HEK293 (cell line): ENCODE measurements at regions not wholly inside any gene's neighbourhood (a gene's known extent, or its start where the extent isn't known, plus 50 kb on each side); places are given as distances from the start of the nearest gene placed in this dataset.

Experiments
- CTCF ChIA-PET: fragments of 350-600 bp; formaldehyde crosslinking; extraction: SDS; loops from one replicate; lab custom pipeline; 2021; ENCODE audit warnings: antibody characterized with exemption; lab: Yijun Ruan, JAX
- POLR2A ChIA-PET: fragments of 300-600 bp; formaldehyde crosslinking; extraction: SDS; loops from one replicate; lab custom pipeline; 2020; ENCODE audit warnings: antibody characterized with exemption, inconsistent platforms; lab: Yijun Ruan, JAX
- H3K27ac ChIP-seq: fragments of 200-500 bp; sonication (Bioruptor generic); 2 replicates; pipeline ENCODE4 v1.5.1; 2014; ENCODE audit warnings: low read depth, low read length, control low read depth, inconsistent platforms; ENCODE audit errors: extremely low read depth
- H3K36me3 ChIP-seq, 2 experiments: fragments of 200-500 bp in 1 of 2; sonication (Bioruptor generic) in 1 of 2; 1 replicate in 1 of 2; 2 replicates in 1 of 2; pipeline ENCODE4 v1.5.1; 2014 to 2017; ENCODE audit warnings: inconsistent platforms in 2 of 2, low read length in 2 of 2; ENCODE audit not compliant: control insufficient read depth in 2 of 2, insufficient read depth in 1 of 2
- H3K4me1 ChIP-seq: fragments of 200-500 bp; sonication (Bioruptor generic); 2 replicates; pipeline ENCODE4 v1.5.1; 2014; ENCODE audit warnings: mild to moderate bottlenecking, low read length, inconsistent platforms; ENCODE audit not compliant: control insufficient read depth, insufficient read depth
- H3K4me3 ChIP-seq: 2 replicates; pipeline ENCODE4 v1.5.1; 2011; ENCODE audit warnings: low read depth, mild to moderate bottlenecking, control low read depth, low read length, moderate library complexity
- H3K9me3 ChIP-seq: fragments of 200-500 bp; sonication (Bioruptor generic); 2 replicates; pipeline ENCODE4 v1.5.1; 2014; ENCODE audit warnings: low read depth, low read length, inconsistent platforms; ENCODE audit not compliant: control insufficient read depth, insufficient read depth
- EGR2 ChIP-seq: fragments of 450-650 bp; formaldehyde crosslinking; IDR thresholded peaks from 2 replicates; pipeline ENCODE4 v1.5.1; 2016; ENCODE audit warnings: low read depth, missing biosample characterization, missing genetic modification characterization
- IKZF3 ChIP-seq: fragments of 450-650 bp; IDR thresholded peaks from 2 replicates; pipeline ENCODE4 v1.5.0; 2018; ENCODE audit warnings: missing biosample characterization, mild to moderate bottlenecking, missing genetic modification characterization, moderate library complexity
- KLF7 ChIP-seq: fragments of 450-650 bp; formaldehyde crosslinking; IDR thresholded peaks from 2 replicates; pipeline ENCODE4 v1.5.1; 2016; ENCODE audit warnings: missing biosample characterization, missing genetic modification characterization, borderline replicate concordance
- KLF9 ChIP-seq: fragments of 450-650 bp; formaldehyde crosslinking; IDR thresholded peaks from 2 replicates; pipeline ENCODE4 v1.5.1; 2016; ENCODE audit warnings: missing biosample characterization, missing genetic modification characterization, low read depth
- REPIN1 ChIP-seq: fragments of 450-650 bp; formaldehyde crosslinking; IDR thresholded peaks from 2 replicates; pipeline ENCODE4 v1.5.1; 2017; ENCODE audit warnings: missing biosample characterization, missing genetic modification characterization, low read depth
- SCRT1 ChIP-seq: fragments of 450-650 bp; formaldehyde crosslinking; IDR thresholded peaks from 2 replicates; pipeline ENCODE4 v1.5.1; 2016; ENCODE audit warnings: missing biosample characterization, missing genetic modification characterization, borderline replicate concordance
- ZBTB20 ChIP-seq: fragments of 450-650 bp; formaldehyde crosslinking; IDR thresholded peaks from 2 replicates; pipeline ENCODE4 v1.5.1; 2016; ENCODE audit warnings: missing biosample characterization, missing genetic modification characterization
- ZNF121 ChIP-seq: fragments of 450-650 bp; formaldehyde crosslinking; IDR thresholded peaks from 2 replicates; pipeline ENCODE4 v1.5.1; 2016; ENCODE audit warnings: missing biosample characterization, missing genetic modification characterization
- ZNF292 ChIP-seq: fragments of 450-650 bp; formaldehyde crosslinking; IDR thresholded peaks from 2 replicates; pipeline ENCODE4 v1.5.1; 2016; ENCODE audit warnings: low read depth, missing biosample characterization, missing genetic modification characterization, borderline replicate concordance
- ZNF324 ChIP-seq: fragments of 450-650 bp; formaldehyde crosslinking; IDR thresholded peaks from 2 replicates; pipeline ENCODE4 v1.5.1; 2016; ENCODE audit warnings: missing biosample characterization, missing genetic modification characterization
- ZNF521 ChIP-seq: fragments of 450-650 bp; formaldehyde crosslinking; IDR thresholded peaks from 2 replicates; pipeline ENCODE4 v1.5.1; 2017; ENCODE audit warnings: missing biosample characterization, mild to moderate bottlenecking, missing genetic modification characterization
- ZNF544 ChIP-seq: fragments of 450-650 bp; formaldehyde crosslinking; IDR thresholded peaks from 2 replicates; pipeline ENCODE4 v1.5.0; 2017; ENCODE audit warnings: missing biosample characterization, missing genetic modification characterization
- ZNF658 ChIP-seq: fragments of 450-650 bp; formaldehyde crosslinking; IDR thresholded peaks from 2 replicates; pipeline ENCODE4; 2016; ENCODE audit warnings: missing biosample characterization, missing genetic modification characterization
- ZNF670 ChIP-seq: fragments of 450-650 bp; formaldehyde crosslinking; IDR thresholded peaks from 2 replicates; pipeline ENCODE4 v1.5.1; 2016; ENCODE audit warnings: missing biosample characterization, missing genetic modification characterization, low read depth
- ZNF776 ChIP-seq: fragments of 450-650 bp; formaldehyde crosslinking; IDR thresholded peaks from 2 replicates; pipeline ENCODE4 v1.5.0; 2017; ENCODE audit warnings: missing biosample characterization, missing genetic modification characterization, borderline replicate concordance
- ZNF837 ChIP-seq: fragments of 450-650 bp; formaldehyde crosslinking; IDR thresholded peaks from 2 replicates; pipeline ENCODE4 v1.5.1; 2016; ENCODE audit warnings: missing biosample characterization, missing genetic modification characterization
- TF ChIP-seq, protein P1 (sequence below): fragments of 450-650 bp; formaldehyde crosslinking; IDR thresholded peaks from 2 replicates; pipeline ENCODE4 v1.5.1; 2016; ENCODE audit warnings: missing biosample characterization, missing genetic modification characterization
- TF ChIP-seq, protein P2 (sequence below): fragments of 450-650 bp; formaldehyde crosslinking; IDR thresholded peaks from 2 replicates; pipeline ENCODE4 v1.5.1; 2016; ENCODE audit warnings: missing biosample characterization, missing genetic modification characterization
- TF ChIP-seq, protein P3 (sequence below): fragments of 450-650 bp; formaldehyde crosslinking; IDR thresholded peaks from 2 replicates; pipeline ENCODE4 v1.5.1; 2017; ENCODE audit warnings: missing biosample characterization, missing genetic modification characterization
- TF ChIP-seq, protein P4 (sequence below): fragments of 450-650 bp; formaldehyde crosslinking; IDR thresholded peaks from 2 replicates; pipeline ENCODE4 v1.5.1; 2016; ENCODE audit warnings: missing biosample characterization, missing genetic modification characterization
- TF ChIP-seq, protein P5 (sequence below): fragments of 450-650 bp; formaldehyde crosslinking; IDR thresholded peaks from 2 replicates; pipeline ENCODE4 v1.5.1; 2016; ENCODE audit warnings: missing biosample characterization, missing genetic modification characterization
- TF ChIP-seq, protein P6 (sequence below): fragments of 450-650 bp; formaldehyde crosslinking; IDR thresholded peaks from 2 replicates; pipeline ENCODE4 v1.5.1; 2016; ENCODE audit warnings: missing biosample characterization, missing genetic modification characterization

DNA sequence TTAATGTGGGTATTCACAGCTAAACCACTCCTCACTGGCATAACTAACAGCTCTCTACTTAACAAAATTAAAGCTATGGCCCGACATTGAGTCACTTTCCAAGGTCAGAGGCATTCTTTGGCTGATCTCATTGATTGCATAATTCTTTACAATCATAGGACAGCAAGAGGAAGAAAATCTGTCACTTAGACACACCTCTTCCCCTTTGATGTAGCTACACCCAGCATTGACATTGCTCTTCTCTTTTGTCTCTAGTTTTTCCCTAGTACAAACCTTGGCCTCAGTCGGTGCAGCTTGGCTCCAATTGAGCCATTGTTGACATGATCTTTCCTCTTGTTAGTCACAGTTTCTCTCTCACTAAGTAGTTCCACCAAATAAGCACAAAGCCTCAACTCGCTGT, 313.3 kb upstream of the ACTRT1 start:
- H3K36me3 ChIP-seq, result no peaks in the 10 kb centered on the region
- no peak overlapping the region for H3K27ac ChIP-seq
- TF ChIP-seq KLF9 (tag by site-specific recombination) (no peak), ZNF837 (tag by site-specific recombination) (no peak), ZNF324 (no peak), ZBTB20 (tag by site-specific recombination) (no peak), ZNF544 (no peak), ZNF521 (tag by site-specific recombination) (no peak), ZNF292 (tag by site-specific recombination) (no peak), KLF7 (tag by site-specific recombination) (no peak), ZNF670 (tag by site-specific recombination) (no peak)
- TF ChIP-seq, all 188 proteins: peak for 0
- ChIA-PET CTCF (no interaction called here), POLR2A (no interaction called here)
- no peaks in the 10 kb centered on the region for H3K4me1 ChIP-seq
- H3K4me3 ChIP-seq, result no peak overlapping the region
- H3K9me3 ChIP-seq, result no peaks in the 10 kb centered on the region

DNA sequence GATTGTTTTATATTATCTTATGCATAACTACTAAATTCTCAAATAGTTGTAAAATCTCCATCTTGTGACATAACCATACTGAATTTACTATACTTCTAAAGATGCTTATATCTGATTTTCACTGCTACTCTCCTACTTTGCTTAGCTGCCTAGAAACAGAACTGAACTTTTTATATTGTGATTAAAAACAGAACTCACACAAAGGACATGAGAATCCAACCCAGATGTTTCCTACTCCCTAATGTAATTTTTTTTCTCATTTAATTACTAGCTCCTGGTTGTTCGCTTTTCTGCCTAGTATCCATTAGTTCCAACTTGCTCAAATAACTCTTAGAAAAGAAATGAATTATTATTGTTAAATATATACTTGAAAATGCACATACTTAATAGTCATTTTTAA, 283.5 kb upstream of the ACTRT1 start:
- no peaks in the 10 kb centered on the region for H3K4me1 ChIP-seq
- TF ChIP-seq ZNF776 (tag by site-specific recombination) (no peak), IKZF3 (tag by site-specific recombination) (no peak), EGR2 (no peak)
- TF ChIP-seq, protein P1, sequence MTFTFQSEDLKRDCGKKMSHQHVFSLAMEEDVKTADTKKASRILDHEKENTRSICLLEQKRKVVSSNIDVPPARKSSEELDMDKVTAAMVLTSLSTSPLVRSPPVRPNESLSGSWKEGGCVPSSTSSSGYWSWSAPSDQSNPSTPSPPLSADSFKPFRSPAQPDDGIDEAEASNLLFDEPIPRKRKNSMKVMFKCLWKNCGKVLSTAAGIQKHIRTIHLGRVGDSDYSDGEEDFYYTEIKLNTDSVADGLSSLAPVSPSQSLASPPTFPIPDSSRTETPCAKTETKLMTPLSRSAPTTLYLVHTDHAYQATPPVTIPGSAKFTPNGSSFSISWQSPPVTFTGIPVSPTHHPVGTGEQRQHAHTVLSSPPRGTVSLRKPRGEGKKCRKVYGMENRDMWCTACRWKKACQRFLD, result no peak
- TF ChIP-seq, protein P2, sequence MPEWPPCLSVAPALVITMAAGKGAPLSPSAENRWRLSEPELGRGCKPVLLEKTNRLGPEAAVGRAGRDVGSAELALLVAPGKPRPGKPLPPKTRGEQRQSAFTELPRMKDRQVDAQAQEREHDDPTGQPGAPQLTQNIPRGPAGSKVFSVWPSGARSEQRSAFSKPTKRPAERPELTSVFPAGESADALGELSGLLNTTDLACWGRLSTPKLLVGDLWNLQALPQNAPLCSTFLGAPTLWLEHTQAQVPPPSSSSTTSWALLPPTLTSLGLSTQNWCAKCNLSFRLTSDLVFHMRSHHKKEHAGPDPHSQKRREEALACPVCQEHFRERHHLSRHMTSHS (tag by site-specific recombination), result no peak
- TF ChIP-seq, all 188 proteins: peak for 0
- Histone ChIP-seq H3K36me3 (no peaks in the 10 kb centered on the region), H3K27ac (no peak overlapping the region), H3K9me3 (no peaks in the 10 kb centered on the region), H3K4me3 (no peak overlapping the region)
- CTCF ChIA-PET, result no interaction called here
- POLR2A ChIA-PET, result no interaction called here

DNA sequence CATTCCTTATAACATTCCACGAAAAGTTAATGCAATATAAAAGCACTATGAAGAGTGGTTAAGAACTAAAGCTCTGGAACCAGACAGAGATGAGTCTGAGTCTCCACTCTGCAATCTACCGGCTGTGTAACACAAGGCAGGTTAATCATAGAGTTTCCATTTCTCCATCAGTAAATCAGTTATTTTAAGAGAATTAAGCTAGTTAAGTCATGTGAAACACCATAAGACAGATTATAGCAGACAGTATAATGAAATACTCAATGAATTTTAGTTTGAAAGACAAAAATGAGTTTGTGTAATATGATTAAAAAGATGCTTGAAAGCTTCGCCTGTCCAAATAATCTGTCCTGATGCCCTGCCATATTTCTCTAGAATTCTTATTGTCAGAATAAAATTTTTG, 282.6 kb upstream of the ACTRT1 start:
- ChIA-PET POLR2A (no interaction called here), CTCF (no interaction called here)
- Histone ChIP-seq H3K9me3 (no peaks in the 10 kb centered on the region), H3K36me3 (no peaks in the 10 kb centered on the region), H3K4me3 (no peak overlapping the region), H3K27ac (no peak overlapping the region), H3K4me1 (no peaks in the 10 kb centered on the region)
- TF ChIP-seq, protein P3, sequence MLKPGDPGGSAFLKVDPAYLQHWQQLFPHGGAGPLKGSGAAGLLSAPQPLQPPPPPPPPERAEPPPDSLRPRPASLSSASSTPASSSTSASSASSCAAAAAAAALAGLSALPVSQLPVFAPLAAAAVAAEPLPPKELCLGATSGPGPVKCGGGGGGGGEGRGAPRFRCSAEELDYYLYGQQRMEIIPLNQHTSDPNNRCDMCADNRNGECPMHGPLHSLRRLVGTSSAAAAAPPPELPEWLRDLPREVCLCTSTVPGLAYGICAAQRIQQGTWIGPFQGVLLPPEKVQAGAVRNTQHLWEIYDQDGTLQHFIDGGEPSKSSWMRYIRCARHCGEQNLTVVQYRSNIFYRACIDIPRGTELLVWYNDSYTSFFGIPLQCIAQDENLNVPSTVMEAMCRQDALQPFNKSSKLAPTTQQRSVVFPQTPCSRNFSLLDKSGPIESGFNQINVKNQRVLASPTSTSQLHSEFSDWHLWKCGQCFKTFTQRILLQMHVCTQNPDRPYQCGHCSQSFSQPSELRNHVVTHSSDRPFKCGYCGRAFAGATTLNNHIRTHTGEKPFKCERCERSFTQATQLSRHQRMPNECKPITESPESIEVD (tag by site-specific recombination), result no peak
- TF ChIP-seq, protein P4, sequence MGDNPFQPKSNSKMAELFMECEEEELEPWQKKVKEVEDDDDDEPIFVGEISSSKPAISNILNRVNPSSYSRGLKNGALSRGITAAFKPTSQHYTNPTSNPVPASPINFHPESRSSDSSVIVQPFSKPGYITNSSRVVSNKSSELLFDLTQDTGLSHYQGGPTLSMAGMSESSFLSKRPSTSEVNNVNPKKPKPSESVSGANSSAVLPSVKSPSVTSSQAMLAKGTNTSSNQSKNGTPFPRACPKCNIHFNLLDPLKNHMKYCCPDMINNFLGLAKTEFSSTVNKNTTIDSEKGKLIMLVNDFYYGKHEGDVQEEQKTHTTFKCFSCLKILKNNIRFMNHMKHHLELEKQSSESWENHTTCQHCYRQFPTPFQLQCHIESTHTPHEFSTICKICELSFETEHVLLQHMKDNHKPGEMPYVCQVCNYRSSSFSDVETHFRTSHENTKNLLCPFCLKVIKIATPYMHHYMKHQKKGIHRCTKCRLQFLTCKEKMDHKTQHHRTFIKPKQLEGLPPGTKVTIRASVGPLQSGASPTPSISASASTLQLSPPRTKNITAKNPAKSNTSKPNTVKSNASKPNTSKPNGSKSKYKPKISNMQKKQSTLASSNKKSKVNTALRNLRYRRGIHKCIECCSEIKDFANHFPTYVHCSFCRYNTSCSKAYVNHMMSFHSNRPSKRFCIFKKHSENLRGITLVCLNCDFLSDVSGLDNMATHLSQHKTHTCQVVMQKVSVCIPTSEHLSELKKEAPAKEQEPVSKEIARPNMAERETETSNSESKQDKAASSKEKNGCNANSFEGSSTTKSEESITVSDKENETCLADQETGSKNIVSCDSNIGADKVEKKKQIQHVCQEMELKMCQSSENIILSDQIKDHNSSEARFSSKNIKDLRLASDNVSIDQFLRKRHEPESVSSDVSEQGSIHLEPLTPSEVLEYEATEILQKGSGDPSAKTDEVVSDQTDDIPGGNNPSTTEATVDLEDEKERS, result no peak
- TF ChIP-seq, protein P5, sequence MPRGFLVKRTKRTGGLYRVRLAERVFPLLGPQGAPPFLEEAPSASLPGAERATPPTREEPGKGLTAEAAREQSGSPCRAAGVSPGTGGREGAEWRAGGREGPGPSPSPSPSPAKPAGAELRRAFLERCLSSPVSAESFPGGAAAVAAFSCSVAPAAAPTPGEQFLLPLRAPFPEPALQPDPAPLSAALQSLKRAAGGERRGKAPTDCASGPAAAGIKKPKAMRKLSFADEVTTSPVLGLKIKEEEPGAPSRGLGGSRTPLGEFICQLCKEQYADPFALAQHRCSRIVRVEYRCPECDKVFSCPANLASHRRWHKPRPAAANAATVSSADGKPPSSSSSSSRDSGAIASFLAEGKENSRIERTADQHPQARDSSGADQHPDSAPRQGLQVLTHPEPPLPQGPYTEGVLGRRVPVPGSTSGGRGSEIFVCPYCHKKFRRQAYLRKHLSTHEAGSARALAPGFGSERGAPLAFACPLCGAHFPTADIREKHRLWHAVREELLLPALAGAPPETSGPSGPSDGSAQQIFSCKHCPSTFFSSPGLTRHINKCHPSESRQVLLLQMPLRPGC (tag by site-specific recombination), result no peak
- TF ChIP-seq, protein P6, sequence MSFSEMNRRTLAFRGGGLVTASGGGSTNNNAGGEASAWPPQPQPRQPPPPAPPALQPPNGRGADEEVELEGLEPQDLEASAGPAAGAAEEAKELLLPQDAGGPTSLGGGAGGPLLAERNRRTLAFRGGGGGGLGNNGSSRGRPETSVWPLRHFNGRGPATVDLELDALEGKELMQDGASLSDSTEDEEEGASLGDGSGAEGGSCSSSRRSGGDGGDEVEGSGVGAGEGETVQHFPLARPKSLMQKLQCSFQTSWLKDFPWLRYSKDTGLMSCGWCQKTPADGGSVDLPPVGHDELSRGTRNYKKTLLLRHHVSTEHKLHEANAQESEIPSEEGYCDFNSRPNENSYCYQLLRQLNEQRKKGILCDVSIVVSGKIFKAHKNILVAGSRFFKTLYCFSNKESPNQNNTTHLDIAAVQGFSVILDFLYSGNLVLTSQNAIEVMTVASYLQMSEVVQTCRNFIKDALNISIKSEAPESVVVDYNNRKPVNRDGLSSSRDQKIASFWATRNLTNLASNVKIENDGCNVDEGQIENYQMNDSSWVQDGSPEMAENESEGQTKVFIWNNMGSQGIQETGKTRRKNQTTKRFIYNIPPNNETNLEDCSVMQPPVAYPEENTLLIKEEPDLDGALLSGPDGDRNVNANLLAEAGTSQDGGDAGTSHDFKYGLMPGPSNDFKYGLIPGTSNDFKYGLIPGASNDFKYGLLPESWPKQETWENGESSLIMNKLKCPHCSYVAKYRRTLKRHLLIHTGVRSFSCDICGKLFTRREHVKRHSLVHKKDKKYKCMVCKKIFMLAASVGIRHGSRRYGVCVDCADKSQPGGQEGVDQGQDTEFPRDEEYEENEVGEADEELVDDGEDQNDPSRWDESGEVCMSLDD, result no peak
- TF ChIP-seq ZNF658 (tag by site-specific recombination) (no peak), ZNF121 (no peak), SCRT1 (tag by site-specific recombination) (no peak), REPIN1 (tag by site-specific recombination) (no peak)
